Stimulated activated CD4-positive, alpha-beta T cell treated with anti-CD3 and anti-CD28 coated beads, Interleukin-4, amount 100 ng/mL, for 48 hours (primary cell): ENCODE measurements at regions not wholly inside any gene's neighbourhood (a gene's known extent, or its start where the extent isn't known, plus 50 kb on each side); places are given as distances from the start of the nearest gene placed in this dataset.

Experiments used
- DNase-seq, 2 donors: peaks; one replicate each; pipeline ENCODE4 v3.0.0-alpha.2; 2020; ENCODE audit warnings: low read depth in 2 of 2

DNA sequence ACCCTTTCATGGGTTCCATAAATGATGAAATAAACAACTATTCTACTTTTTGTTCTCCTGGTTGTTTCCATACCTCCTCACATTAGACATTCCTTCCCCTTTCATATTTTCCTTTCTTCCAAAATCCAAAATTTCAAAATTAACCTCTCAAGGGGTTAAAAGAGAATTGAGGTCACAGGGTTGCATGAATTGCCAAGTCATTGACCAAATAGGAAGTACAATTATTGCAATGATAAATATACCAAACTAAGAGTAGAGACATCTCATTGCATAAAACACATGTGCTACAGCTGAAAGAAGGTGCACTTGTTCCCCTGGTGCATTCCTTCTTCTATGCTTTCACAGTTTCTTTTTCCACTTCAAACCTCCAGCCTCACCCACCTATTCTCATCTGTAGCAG is 136.1 kb downstream of the KCTD12 start:
- DNase-seq = no peak

DNA sequence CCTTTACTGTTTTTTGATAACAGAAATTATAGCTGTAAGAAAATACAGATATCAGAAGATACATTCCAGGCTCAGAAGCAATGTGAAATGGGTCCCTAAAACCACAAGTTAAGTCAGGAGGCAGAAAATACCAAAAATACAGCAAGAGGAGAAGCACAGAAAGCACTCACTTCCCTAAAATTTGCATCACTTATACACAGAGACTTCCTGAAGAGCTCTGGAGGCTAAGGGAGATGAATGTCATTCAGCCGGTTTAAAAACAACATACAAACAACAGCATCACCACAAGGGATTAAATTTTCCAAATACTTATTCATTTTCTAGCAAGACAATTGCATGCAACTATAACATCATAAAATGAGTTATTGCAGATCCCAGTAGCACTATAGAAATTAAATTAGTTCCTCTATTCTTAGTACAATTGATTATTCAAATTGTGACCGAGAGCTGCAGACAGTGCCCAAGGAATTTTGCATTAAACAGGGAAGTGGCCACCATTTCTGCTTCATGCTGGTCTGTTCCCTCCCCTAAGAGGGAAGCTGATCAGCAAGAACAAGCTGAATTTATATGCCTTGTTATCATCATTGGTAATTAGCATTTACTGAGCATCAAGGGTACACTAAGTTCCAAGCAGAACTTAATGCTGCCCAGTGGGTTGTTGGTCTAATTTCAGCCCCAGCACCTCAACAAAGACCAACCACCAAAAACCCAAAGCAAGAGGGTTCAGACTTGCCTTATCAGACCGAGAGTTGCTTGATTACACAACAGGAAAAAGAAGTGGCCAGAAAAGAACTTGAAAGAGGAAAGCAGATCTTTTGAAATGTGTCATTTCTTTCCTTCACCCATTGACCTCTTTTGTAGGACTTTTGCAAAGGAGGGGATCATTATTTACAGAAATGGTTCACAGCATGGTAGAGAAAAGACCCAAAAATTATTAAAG is 140.7 kb downstream of the KCTD12 start:
- DNase-seq = no peak

DNA sequence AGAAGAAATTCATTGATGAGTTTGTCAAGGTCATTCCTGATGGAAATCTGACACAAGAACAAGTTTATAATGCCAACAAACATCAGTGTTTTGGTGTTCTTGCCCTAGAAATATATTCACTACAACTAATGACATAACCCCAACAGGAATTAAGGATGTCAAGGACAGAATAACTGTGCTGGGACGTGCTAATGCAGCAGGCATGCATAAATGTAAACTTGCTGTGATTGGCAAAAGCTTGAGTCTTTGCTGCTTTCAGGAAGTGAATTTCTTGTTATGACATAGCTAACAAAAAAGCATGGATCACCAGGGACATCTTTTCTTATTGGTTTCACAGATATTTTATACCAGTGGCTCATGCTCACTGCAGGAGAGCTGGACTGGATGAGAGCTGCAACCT is 144.6 kb downstream of the KCTD12 start:
- DNase-seq = no peak

DNA sequence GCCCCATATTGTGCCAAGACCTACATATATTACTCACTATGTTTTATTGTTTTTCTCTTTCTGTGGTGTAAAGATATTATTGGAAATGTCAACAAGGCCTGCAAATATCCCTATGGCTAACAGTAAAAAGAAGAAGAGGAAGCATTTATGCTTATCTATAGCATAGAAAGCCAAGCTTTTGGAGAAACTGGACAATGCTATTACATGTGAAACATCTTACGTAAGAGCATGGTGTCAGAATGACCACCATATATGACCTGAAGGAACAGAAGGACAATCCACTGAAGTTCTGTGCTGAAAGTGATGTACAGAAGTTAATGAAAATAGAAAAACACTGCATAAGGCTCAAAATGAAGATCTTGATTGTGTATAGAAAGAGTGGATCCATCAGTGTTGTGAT is 145.2 kb downstream of the KCTD12 start:
- no peak for DNase-seq

DNA sequence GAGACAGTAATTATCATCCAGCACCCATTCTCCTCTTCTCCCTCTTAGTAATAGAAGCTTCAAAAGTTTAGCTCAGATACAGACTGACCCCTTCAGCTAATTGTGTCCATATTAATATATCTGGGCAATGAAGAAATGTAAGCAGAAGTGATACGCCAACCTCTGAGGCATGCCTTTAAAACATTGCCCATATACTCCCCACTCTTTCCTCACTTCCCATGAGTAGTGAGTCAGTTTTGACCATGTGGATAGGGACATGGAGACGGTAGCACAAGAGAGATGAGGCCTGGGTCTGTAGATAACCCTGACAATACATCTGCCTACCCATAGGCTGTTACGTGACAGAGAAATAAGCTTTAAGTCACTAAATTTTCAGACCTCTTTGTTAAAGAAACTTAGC is 147.6 kb downstream of the KCTD12 start:
- no peak for DNase-seq

DNA sequence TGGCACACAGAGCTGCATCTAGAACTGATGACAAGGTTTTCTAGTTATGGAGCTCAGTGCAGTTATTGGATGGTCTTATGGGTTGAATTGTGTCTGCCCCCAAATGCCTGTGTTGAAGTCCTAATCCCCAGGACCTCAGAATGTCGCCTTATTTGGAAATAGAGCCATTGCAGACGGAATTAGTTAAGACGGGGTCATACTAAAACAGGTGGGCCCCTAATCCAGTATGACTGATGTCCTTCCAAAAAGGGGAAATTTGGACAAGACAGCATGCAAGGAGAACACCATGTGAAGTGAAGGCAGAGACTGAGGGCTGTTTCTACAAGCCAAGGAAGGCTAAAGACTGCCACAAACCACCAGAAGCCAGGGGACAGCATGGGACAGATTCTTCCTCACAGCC is 148.7 kb downstream of the KCTD12 start:
- DNase-seq = no peak

DNA sequence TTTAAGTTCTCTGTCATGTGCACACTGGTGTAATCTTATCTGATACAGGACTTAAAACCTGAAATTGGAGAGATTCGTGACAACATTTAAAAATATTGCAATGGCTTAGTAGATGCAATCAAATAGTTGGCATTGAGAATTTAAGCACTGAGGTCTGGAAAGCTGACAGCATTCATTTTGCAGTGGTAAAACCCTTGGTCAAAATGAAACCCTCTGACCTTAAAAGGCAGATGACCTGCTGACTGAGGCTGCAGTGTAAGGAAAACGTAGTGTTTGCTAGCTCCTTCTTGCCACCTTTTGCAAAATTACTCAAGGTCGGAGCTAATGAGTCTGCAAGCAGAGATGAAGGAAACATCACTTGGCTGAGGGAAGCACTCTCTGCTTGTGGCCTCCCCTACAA is 150.6 kb downstream of the KCTD12 start:
- no peak for DNase-seq

DNA sequence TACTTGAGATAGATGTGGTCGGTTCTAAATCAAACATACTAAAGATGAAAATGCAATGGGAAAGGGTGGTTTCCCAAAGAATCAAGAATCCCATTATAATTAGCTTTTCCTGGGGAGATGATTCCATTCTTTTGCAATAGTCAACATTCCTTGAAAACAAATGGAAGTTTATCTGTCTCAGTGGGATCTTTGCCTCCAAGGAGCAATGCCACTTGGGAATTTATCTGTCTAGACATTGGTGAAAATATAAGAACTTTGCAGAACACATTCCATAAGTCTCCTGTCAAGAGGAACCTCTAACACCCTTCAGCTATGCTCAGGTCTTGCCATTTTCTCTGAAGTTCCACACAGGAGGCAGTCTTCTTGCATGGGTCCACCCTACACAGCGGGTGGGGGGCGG is 152.5 kb downstream of the KCTD12 start:
- no peak for DNase-seq

DNA sequence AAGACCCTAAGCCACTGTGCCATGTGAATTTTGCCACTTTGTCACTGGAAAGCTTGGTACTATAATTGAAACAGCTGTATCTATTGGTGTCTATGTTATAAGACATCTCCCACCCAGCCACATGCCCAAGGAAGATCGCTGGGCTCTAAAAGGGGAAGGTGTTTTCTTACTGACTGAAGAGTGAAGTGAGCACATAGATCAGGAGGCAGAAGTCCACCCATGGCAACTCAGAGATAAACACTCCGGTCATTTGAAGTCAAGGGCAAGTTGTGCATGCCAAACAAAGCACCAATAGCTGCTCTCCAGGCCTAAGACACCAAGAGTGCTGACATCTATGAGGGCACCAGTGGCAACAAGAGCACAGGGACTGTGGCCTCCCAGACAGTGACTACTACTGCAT is 153.8 kb downstream of the KCTD12 start:
- DNase-seq = no peak

DNA sequence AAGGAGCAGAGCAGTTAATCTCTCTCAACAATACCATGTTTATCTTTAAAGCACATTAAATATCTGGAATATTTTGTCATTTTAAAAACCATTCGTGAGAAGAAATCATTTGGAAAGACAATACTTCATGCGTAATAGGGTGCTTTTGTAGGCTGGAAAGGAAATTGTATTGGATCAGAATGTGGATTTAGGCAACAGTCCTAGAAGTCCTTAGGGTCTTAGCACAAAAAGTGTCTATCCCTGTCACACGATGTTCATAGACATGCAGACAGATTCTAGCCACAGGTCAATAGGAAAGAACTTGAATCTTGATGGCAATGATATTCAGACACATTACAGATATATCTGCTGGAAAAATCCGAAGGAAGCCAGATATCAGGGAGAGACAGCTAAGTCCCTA is 156.0 kb downstream of the KCTD12 start:
- no peak for DNase-seq

DNA sequence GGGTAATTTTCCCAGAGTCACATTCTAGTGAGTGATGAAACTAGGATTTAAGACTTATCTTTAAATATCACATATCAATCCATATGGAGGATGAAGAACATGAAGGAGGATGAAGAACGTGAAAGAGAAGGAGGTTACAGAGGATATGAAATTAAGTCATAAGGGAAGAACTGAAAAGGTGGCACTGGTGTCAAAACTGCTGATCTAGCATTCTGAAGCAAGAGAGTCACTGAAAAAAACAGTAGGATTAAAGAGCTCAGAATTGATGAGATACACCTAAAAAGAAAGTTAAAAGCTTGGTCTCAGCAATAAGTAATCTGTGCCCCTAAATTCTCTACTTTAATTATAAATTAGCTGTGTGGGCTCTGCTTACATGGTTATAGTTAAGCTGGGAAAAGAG is 156.5 kb downstream of the KCTD12 start:
- no peak for DNase-seq

DNA sequence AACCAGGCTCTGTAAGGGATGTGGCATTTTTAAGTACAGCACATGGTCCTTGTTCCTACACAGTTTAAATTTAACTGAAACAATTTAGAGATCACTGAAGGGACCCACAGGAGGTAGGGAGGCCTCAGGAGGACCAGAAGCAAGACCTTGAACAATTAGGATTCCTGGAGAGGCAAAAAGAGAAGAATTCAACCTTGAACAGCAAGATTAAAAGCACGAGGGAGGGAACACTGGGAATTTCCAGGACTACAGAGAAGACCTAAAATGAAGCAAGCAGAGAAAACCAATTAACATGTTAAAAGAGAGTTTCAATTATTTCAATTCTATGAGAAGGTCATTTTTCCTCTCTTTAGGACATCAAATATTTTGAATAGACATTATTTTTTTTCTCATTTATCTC is 160.3 kb downstream of the KCTD12 start:
- DNase-seq = no peak

DNA sequence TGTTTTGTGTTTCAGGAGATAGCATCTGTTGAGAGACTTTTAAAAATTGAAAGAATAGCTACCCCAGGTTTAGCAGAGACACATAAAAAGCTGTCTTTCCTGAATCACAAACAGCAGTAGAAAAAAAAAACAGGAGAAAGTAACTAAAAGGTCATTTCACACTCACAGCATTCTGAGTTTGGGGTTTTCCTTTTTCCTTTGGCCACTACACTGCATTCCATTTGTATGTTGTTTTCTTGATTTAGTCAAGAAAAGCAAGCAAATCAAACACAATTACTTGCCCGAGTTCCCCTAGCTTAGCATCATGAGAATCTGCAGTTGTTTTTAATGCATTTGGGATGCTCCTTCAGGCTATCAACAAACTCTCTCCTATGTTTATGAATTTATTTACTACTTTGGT is 161.0 kb downstream of the KCTD12 start:
- DNase-seq = no peak

DNA sequence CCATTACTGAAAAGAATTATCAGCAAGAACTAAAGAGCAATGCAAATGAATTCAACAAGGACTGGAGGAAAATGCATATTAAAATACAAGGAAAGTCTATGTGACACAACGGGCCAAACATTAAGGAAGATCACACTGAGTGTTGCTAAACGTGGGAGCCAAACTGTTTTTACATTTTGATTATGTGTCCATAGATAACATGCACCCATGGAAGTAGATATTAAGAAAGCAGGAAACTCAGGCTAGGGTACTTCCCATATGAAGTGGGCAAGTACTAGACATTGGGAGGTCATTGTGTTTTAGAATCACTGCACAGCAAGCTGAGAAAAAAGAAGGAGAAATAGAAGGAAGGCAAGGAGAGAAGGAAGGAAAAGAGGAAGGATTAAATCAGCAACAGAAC is 161.8 kb downstream of the KCTD12 start:
- DNase-seq = no peak

DNA sequence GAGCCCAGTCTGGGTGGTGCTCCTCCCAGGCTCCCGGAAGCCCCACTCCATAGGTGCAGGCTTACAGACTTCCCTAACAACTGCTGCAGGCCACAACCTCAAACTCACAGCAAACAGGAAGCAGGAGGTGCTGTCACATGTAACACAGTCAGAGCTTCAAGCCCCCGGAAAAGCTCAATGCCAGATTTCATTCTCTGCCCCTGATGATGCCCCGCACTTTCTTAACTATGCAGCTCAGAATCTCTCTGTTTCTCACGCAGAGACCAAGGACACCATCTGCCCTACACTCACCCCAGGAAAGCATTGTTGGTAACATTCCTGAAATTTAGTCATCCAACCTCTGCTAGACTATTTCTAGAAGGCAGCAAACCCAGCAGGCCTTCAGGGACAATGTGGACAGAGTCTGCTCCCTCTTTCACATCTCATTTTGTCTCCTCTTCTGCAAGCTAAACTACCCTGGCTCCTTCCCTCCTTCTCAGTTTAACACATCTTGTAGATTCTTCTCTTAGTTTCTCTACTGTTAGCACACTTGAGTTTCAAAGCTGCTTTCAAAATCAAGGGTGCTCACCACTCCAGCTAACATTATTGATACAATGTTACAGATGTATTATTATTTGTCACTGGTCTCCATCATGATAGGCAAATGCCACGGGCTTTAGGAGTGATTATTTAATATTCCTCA is 162.5 kb downstream of the KCTD12 start:
- DNase-seq = no peak

DNA sequence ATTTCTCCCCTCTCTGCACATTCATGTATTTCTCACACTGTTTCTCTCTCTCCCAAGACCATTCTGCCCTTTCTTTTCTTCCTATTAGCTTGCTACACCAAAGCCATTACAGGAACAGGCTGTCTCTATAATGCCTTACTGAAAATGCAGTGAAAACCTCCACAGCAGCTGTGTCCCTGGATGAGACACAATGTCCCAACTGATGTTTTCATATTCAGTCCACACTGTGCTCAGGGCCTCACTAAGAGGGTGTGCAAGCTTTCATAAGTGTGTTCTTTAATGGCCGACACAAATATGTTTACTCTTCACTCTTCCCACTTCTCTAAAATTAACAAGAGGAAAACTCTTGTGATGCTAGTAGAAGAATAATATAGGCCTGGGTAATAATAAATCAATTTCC is 163.4 kb downstream of the KCTD12 start:
- no peak for DNase-seq

DNA sequence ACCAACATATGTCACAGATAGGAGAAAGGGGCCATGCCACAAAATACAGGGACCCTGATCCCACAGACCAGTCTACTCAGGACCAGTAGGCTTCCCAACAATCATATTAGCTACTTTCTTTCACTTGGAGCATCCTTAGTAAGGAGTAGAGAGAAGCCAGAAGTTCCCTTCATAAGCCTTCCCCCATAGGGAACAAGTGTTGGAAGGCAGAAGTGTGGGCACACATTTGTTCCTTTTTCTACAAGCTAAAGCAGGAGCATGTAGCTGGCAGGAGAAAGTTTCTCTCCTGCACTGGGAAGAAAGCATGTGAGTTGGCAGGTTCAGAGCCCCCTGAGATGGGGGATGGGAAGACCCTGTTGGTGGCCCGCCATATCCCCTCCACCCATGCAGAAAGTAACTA is 165.4 kb downstream of the KCTD12 start:
- no peak for DNase-seq

DNA sequence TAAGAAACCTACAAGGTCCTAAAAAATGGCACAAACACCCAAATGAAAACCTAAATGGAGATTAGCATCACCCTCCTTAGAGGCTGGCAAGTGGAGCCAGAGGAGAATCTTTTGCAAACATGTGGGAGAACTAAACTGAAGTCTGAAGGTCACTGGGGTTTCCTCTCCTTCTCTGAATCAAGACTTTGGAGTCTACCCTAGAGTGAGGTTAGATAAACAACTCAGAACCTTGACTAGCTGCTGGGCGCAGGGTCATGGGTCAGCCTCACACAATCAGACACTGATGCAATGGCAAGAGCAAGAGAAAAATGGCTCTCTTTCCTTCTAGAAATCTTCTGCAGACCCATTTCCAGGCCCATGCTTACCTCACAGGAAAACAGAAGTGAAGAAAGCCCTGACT is 165.8 kb downstream of the KCTD12 start:
- DNase-seq = no peak

DNA sequence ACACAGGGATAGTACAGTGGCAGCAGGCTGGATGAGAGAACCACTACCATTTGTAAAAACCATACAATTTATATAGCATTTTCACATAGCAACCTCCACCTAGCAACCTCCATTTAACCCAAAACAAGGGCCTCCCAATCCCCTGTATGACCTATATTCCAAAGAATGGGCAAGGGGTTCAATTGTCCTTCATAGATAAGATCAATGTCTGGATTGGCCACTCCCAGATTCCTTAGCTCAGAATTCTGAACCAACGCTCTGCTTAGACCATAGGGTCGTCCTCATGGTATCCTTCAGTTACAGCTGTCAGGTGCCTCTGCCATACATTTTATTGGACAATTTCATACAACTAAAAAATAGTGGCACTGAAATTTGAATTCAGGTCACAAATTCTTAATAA is 166.2 kb downstream of the KCTD12 start:
- DNase-seq = no peak

DNA sequence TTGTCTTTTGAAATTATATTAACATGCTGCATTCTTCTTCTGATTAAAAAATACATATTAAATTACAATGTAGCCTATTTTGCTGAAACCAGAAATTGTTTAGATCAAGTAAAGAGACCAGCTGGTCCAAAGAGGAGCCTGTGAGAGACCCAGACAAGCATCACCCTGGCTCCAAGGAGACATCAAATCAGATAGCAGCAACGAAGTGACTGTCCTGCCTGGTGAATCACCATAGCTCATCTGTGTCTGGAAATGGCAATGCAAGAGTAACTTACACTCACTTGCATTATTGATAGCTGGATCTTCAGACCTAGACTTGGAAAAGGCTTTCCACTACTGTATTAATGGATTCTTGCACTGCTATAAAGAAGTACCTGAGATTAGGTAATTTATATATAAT is 169.1 kb downstream of the KCTD12 start:
- DNase-seq = no peak

DNA sequence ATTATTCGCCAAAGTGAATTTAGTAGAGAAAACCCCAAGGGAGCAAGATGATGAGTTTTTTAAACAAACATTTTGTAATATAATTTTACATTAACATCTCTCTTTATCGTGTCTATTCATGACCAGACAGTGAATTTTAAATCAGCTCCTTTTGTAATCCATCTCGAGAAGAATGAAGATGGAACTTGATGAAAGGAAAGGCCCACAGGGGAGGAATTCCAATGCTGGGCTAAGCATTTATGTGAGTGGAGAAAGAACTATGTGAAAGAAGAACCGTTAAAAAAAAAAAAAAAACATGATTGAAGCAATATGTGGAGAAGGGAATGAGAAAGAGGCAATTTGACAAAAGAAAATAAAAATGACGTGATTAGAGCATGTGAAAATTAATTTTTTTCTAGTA is 170.6 kb downstream of the KCTD12 start:
- DNase-seq = no peak

DNA sequence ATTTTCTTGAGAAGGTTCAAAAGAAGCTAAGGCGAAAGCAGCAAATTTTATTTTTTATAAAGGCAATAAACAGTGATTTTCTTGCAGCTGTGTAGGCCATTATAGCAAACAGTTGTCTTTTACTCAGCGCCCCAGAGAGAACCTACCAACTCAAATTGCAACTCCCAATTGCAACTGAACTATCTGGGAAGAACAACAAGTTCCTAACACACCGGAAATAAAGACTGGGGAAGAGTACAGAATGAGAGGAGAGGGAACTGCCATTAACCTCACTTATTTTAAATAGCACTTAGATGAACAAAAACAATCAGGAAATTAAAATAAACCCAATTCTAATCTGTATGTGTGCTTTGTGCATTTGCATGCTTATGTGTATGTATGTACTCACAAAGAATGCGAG is 171.1 kb downstream of the KCTD12 start:
- DNase-seq = no peak

DNA sequence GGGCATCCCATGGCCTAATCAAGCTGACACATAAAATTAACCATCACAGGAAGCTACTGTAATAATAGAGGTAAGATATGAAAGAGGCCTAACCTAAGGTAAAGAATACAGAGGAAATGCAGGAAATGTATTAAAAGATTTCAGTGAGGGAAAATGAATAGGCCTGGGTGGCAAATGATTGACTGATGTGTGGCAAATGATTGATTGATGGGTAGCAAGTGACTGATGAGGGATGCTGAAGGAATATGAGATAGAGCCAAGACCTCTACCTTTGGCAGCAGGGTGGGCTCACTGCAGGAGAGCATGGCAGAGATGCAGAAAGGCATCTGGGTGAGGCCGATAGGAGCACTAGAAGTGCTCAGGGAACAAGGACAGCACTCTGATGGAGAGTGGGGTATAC is 172.9 kb downstream of the KCTD12 start:
- no peak for DNase-seq
